Keratinocyte (primary cell): ENCODE measurements at regions not wholly inside any gene's neighbourhood (a gene's known extent, or its start where the extent isn't known, plus 50 kb on each side); places are given as distances from the start of the nearest gene placed in this dataset.

Experiments used
- DNase-seq: peaks from one replicate; pipeline ENCODE4 v3.0.0-alpha.2; 2011; ENCODE audit warnings: low read depth, missing footprints, low spot score
- FAIRE-seq: peaks from 2 replicates; lab custom pipeline; 2011; peaks lifted over from hg19 to GRCh38; lab: Jason Lieb, UNC
- H2AFZ ChIP-seq: 2 replicates; pipeline ENCODE4 v1.6.0; 2012; ENCODE audit warnings: low read length, control low read depth, inconsistent platforms; ENCODE audit not compliant: control insufficient read depth
- H3K27ac ChIP-seq: 2 replicates; pipeline ENCODE4 v1.5.1; 2011; ENCODE audit warnings: low read length; ENCODE audit not compliant: control insufficient read depth, insufficient read depth
- H3K27me3 ChIP-seq: 3 replicates; pipeline ENCODE4 v1.6.0; 2011; ENCODE audit warnings: low read length; ENCODE audit not compliant: control insufficient read depth, insufficient read depth; ENCODE audit errors: extremely low read depth
- H3K36me3 ChIP-seq, 2 experiments: 2 replicates in 1 of 2; 3 replicates in 1 of 2; pipeline ENCODE4 v1.5.1; 2011; ENCODE audit warnings: low read length in 2 of 2, mild to moderate bottlenecking in 1 of 2; ENCODE audit not compliant: control insufficient read depth in 2 of 2, insufficient read depth in 2 of 2; ENCODE audit errors: extremely low read depth in 1 of 2
- H3K4me1 ChIP-seq: 3 replicates; pipeline ENCODE4 v1.5.1; 2011; ENCODE audit warnings: low read length; ENCODE audit not compliant: control insufficient read depth, insufficient read depth; ENCODE audit errors: extremely low read depth
- H3K4me2 ChIP-seq: 3 replicates; pipeline ENCODE4 v1.6.0; 2011; ENCODE audit warnings: low read depth, low read length; ENCODE audit not compliant: control insufficient read depth, insufficient read depth; ENCODE audit errors: extremely low read depth
- H3K4me3 ChIP-seq, 3 experiments: fragments of 200-600 bp in 1 of 3; sonication (generic) in 1 of 3; 2 replicates in 2 of 3; 3 replicates in 1 of 3; pipeline ENCODE4 v1.5.1; 2011 to 2016; ENCODE audit warnings: low read length in 3 of 3, mild to moderate bottlenecking in 3 of 3, control low read depth in 2 of 3, inconsistent platforms in 1 of 3, low read depth in 1 of 3, mixed read lengths in 1 of 3, mixed run types in 1 of 3, moderate library complexity in 1 of 3; ENCODE audit not compliant: control insufficient read depth in 2 of 3, insufficient read depth in 2 of 3; ENCODE audit errors: extremely low read depth in 1 of 3
- H3K79me2 ChIP-seq: 2 replicates; pipeline ENCODE4 v1.6.0; 2012; ENCODE audit warnings: low read length; ENCODE audit not compliant: control insufficient read depth, insufficient read depth
- H3K9ac ChIP-seq: 3 replicates; pipeline ENCODE4 v1.6.0; 2011; ENCODE audit warnings: low read length; ENCODE audit not compliant: control insufficient read depth, insufficient read depth; ENCODE audit errors: extremely low read depth
- H3K9me1 ChIP-seq: 3 replicates; pipeline ENCODE4 v1.6.0; 2011; ENCODE audit warnings: low read length; ENCODE audit not compliant: control insufficient read depth, insufficient read depth; ENCODE audit errors: extremely low read depth
- H3K9me3 ChIP-seq: 2 replicates; pipeline ENCODE4 v1.5.1; 2012; ENCODE audit warnings: low read depth, low read length; ENCODE audit not compliant: control insufficient read depth
- H4K20me1 ChIP-seq: 3 replicates; pipeline ENCODE4 v1.6.0; 2011; ENCODE audit warnings: low read length; ENCODE audit not compliant: control insufficient read depth, insufficient read depth; ENCODE audit errors: extremely low read depth
- CTCF ChIP-seq, 3 experiments: IDR thresholded peaks in 1 of 3; conservative IDR thresholded peaks in 1 of 3; optimal IDR thresholded peaks in 1 of 3; 2 replicates in 2 of 3; 3 replicates in 1 of 3; pipeline versions ENCODE3 to v1.5.1; 2011; ENCODE audit warnings: low read length in 3 of 3, mild to moderate bottlenecking in 3 of 3, moderate library complexity in 2 of 3, control low read depth in 1 of 3, inconsistent platforms in 1 of 3; ENCODE audit not compliant: insufficient read depth in 2 of 3; ENCODE audit errors: extremely low read depth in 1 of 3
- EZH2 ChIP-seq: IDR thresholded peaks from one replicate; pipeline ENCODE4 v1.6.1; 2012; ENCODE audit warnings: inconsistent platforms, mild to moderate bottlenecking, low read length, moderate library complexity
- dilution Hi-C: fragments of 300-500 bp; cut with MboI; formaldehyde crosslinking; loops from one replicate; pipeline ENCODE4 v1.7.0; 2020; ENCODE audit warnings: low sequenced_read_pairs; ENCODE audit not compliant: extremely low pct_ligation_motif_present

- Histone ChIP-seq H3K4me3 (no peak overlapping the region), H3K9me1 (no peaks in the 10 kb centered on the region), H3K79me2 (no peaks in the 10 kb centered on the region), H3K4me2 (no peak overlapping the region), H3K36me3 (no peaks in the 10 kb centered on the region), H3K9ac (no peak overlapping the region), H4K20me1 (no peaks in the 10 kb centered on the region), H2AFZ (no peak overlapping the region), H3K27me3 (no peaks in the 10 kb centered on the region), H3K27ac (no peak overlapping the region), H3K4me1 (no peaks in the 10 kb centered on the region), H3K9me3 (no peaks in the 10 kb centered on the region)
- no peak for FAIRE-seq
- dilution Hi-C loops = no loop called here
- no peak for DNase-seq
- TF ChIP-seq EZH2 (no peak), CTCF (optimal IDR thresholded peaks at IDR 0.05 in 1 of 3, IDR thresholded peaks at IDR 0.05 in 1 of 3, conservative IDR thresholded peaks at IDR 0.05 in 1 of 3; ENCODE audit: extremely low read depth in 1 of 3, insufficient read depth in 2 of 3, low read length in 3 of 3) (no peak)
Measured at GRCh38 chr6:115729036-115729435, 331.7 kb downstream of the FRK start.

GRCh38 chr6:115728171-115728570 lies 332.5 kb downstream of the FRK start:
- Histone ChIP-seq H4K20me1 (no peaks in the 10 kb centered on the region), H3K27me3 (no peaks in the 10 kb centered on the region), H3K4me1 (no peaks in the 10 kb centered on the region), H3K4me3 (no peak overlapping the region), H3K9me1 (no peaks in the 10 kb centered on the region), H3K9ac (no peak overlapping the region), H2AFZ (no peak overlapping the region), H3K36me3 (no peaks in the 10 kb centered on the region), H3K9me3 (no peaks in the 10 kb centered on the region), H3K27ac (no peak overlapping the region), H3K4me2 (no peak overlapping the region), H3K79me2 (no peaks in the 10 kb centered on the region)
- FAIRE-seq (no peak), DNase-seq (no peak)
- dilution Hi-C loops = no loop called here
- TF ChIP-seq EZH2 (no peak), CTCF (optimal IDR thresholded peaks at IDR 0.05 in 1 of 3, IDR thresholded peaks at IDR 0.05 in 1 of 3, conservative IDR thresholded peaks at IDR 0.05 in 1 of 3; ENCODE audit: extremely low read depth in 1 of 3, insufficient read depth in 2 of 3, low read length in 3 of 3) (no peak)
